IPS-18a (cell line): ENCODE measurements at regions not wholly inside any gene's neighbourhood (a gene's known extent, or its start where the extent isn't known, plus 50 kb on each side); places are given as distances from the start of the nearest gene placed in this dataset.

Experiments
- H3K27ac ChIP-seq: one replicate; pipeline ENCODE4 v1.5.1; 2013; ENCODE audit warnings: low read length
- H3K27me3 ChIP-seq: one replicate; pipeline ENCODE4 v1.6.1; 2013; ENCODE audit warnings: mild to moderate bottlenecking, low read length; ENCODE audit not compliant: control insufficient read depth, insufficient read depth
- H3K36me3 ChIP-seq: one replicate; pipeline ENCODE4 v1.6.1; 2013; ENCODE audit warnings: low read depth, low read length; ENCODE audit not compliant: control insufficient read depth
- H3K4me1 ChIP-seq: one replicate; pipeline ENCODE4 v1.6.1; 2013; ENCODE audit warnings: low read depth, low read length; ENCODE audit not compliant: control insufficient read depth
- H3K4me3 ChIP-seq: one replicate; pipeline ENCODE4 v1.5.1; 2013; ENCODE audit warnings: low read length
- H3K9ac ChIP-seq: one replicate; pipeline ENCODE4 v1.6.1; 2013; ENCODE audit warnings: mild to moderate bottlenecking, low read length, moderate library complexity
- H3K9me3 ChIP-seq: one replicate; pipeline ENCODE4 v1.6.1; 2013; ENCODE audit warnings: low read depth, low read length; ENCODE audit not compliant: control insufficient read depth

GRCh38 chr4:43348591-43348990, 456.1 kb downstream of the GRXCR1 start:
- no peaks in the 10 kb centered on the region for H3K4me1 ChIP-seq
- no peak overlapping the region for H3K27ac ChIP-seq
- no peaks in the 10 kb centered on the region for H3K27me3 ChIP-seq
- no peaks in the 10 kb centered on the region for H3K9me3 ChIP-seq
- H3K36me3 ChIP-seq: no peaks in the 10 kb centered on the region
- H3K4me3 ChIP-seq: no peak overlapping the region
- no peak overlapping the region for H3K9ac ChIP-seq

GRCh38 chr4:43351970-43352806, 459.7 kb downstream of the GRXCR1 start:
- Histone ChIP-seq H3K9ac (no peak overlapping the region), H3K27ac (no peak overlapping the region), H3K4me3 (no peak overlapping the region), H3K9me3 (no peaks in the 10 kb centered on the region), H3K36me3 (no peaks in the 10 kb centered on the region), H3K4me1 (no peaks in the 10 kb centered on the region), H3K27me3 (no peaks in the 10 kb centered on the region)

GRCh38 chr4:43352859-43353258, 460.3 kb downstream of the GRXCR1 start:
- H3K9ac ChIP-seq: no peak overlapping the region
- H3K4me3 ChIP-seq: no peak overlapping the region
- H3K9me3 ChIP-seq: no peaks in the 10 kb centered on the region
- no peaks in the 10 kb centered on the region for H3K27me3 ChIP-seq
- no peaks in the 10 kb centered on the region for H3K4me1 ChIP-seq
- no peak overlapping the region for H3K27ac ChIP-seq
- H3K36me3 ChIP-seq: no peaks in the 10 kb centered on the region

GRCh38 chr4:43353552-43353951, 461.0 kb downstream of the GRXCR1 start:
- Histone ChIP-seq H3K9me3 (no peaks in the 10 kb centered on the region), H3K4me1 (no peaks in the 10 kb centered on the region), H3K4me3 (no peak overlapping the region), H3K9ac (no peak overlapping the region), H3K36me3 (no peaks in the 10 kb centered on the region), H3K27me3 (no peaks in the 10 kb centered on the region), H3K27ac (no peak overlapping the region)

- Histone ChIP-seq H3K27ac (no peak overlapping the region), H3K27me3 (no peaks in the 10 kb centered on the region), H3K9ac (no peak overlapping the region), H3K4me1 (no peaks in the 10 kb centered on the region), H3K4me3 (no peak overlapping the region), H3K9me3 (no peaks in the 10 kb centered on the region), H3K36me3 (no peaks in the 10 kb centered on the region)
These were observed 464.3 kb downstream of the GRXCR1 start for GRCh38 chr4:43356786-43357185.

DNA sequence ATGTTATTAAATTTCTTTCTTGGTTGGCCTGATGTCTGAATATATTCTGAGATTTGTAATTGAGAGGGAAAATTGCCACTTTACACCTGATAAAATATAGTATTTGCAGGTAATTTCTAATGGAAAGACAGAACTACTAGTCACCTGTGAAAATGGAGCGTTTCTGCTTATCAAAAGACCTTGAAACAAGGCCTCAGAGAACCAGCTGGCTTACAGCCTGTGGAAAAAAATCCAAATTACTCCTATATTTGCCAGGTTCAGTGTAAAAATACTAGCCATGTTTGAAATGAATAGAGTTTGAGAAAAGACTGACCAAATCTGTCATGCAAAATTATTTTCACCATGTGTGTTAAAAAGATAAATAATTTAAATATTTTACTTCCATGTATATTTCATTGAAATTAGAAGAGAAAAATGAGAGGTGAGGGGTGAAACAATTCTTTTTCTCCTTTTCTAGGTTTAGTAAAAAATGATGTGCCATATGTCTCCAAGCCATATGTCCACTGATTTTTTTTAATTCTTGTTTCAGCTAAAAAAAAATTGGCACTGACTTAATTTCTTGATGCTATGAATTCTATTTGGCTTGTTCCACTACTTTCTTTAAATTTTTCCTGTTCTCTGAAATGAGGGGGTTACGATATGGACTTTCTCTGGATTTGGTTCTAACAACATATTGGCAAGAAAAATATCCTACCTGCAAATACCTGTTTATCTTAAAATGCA, 464.9 kb downstream of the GRXCR1 start:
- no peaks in the 10 kb centered on the region for H3K9me3 ChIP-seq
- no peak overlapping the region for H3K9ac ChIP-seq
- H3K4me1 ChIP-seq: no peaks in the 10 kb centered on the region
- no peaks in the 10 kb centered on the region for H3K36me3 ChIP-seq
- H3K27ac ChIP-seq: no peak overlapping the region
- no peak overlapping the region for H3K4me3 ChIP-seq
- no peaks in the 10 kb centered on the region for H3K27me3 ChIP-seq

DNA sequence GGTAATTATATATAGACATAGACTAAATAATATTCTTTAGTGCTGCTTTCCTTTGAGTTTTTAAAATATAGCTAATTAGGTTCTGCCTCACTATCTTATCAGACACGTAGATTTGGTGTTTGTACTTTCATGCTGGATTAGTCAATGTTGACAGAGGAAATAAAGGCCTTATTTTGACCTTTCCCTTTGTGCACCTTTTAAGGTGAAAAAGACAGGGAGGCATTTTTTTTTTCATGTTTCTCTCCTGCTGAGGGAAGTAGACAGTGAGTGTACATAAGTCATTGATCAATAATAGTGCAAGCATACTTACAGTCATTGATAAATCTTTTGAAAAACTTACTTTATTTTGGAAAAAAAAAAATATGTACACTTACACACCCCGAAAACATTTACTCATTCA, 467.8 kb downstream of the GRXCR1 start:
- no peaks in the 10 kb centered on the region for H3K9me3 ChIP-seq
- H3K36me3 ChIP-seq: no peaks in the 10 kb centered on the region
- no peak overlapping the region for H3K9ac ChIP-seq
- H3K27ac ChIP-seq: no peak overlapping the region
- no peaks in the 10 kb centered on the region for H3K27me3 ChIP-seq
- no peaks in the 10 kb centered on the region for H3K4me1 ChIP-seq
- H3K4me3 ChIP-seq: no peak overlapping the region

DNA sequence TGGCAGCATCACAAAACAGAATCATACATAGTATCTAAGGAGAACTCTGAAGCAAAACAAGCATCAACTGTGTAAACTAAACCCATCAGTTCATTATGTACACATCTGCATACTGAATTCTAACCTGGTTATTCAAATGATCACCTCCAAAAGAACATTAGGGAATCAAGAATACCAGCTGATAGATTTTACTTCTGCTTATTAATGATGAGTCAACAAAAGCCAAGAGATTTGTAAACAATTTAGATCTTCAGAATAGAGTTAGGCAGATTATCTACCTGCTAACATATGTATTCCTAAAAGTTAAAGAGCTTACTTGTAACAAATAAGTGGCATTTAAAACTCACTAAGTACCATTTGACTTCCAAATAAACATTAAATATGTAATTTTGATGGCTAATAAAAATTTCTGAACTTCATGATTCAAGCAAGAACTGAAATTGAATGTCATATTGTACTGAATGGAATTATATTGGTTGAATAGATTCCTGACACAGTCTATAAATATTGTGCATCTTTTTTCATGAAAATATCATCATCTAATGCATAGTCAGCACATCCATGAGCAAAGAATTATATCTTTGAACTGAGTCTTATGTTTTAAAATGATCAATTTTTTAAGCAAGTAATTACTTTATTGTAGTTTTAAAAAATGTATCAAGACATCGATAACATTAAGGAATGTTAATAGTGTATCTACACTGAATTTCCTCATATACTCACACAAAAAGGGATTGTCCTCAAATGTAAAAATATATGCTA, 470.5 kb downstream of the GRXCR1 start:
- Histone ChIP-seq H3K36me3 (no peaks in the 10 kb centered on the region), H3K9me3 (no peaks in the 10 kb centered on the region), H3K4me3 (no peak overlapping the region), H3K9ac (no peak overlapping the region), H3K27ac (no peak overlapping the region), H3K4me1 (no peaks in the 10 kb centered on the region), H3K27me3 (no peaks in the 10 kb centered on the region)

- H3K4me3 ChIP-seq: no peak overlapping the region
- H3K27me3 ChIP-seq: no peaks in the 10 kb centered on the region
- no peaks in the 10 kb centered on the region for H3K4me1 ChIP-seq
- no peak overlapping the region for H3K27ac ChIP-seq
- H3K9ac ChIP-seq: no peak overlapping the region
- no peaks in the 10 kb centered on the region for H3K9me3 ChIP-seq
- H3K36me3 ChIP-seq: no peaks in the 10 kb centered on the region
These were observed 476.6 kb downstream of the GRXCR1 start for GRCh38 chr4:43369036-43369594.

- Histone ChIP-seq H3K36me3 (no peaks in the 10 kb centered on the region), H3K4me3 (no peak overlapping the region), H3K9me3 (no peaks in the 10 kb centered on the region), H3K27ac (no peak overlapping the region), H3K27me3 (no peaks in the 10 kb centered on the region), H3K4me1 (no peaks in the 10 kb centered on the region), H3K9ac (no peak overlapping the region)
These were observed 480.7 kb downstream of the GRXCR1 start for GRCh38 chr4:43373201-43373600.

DNA sequence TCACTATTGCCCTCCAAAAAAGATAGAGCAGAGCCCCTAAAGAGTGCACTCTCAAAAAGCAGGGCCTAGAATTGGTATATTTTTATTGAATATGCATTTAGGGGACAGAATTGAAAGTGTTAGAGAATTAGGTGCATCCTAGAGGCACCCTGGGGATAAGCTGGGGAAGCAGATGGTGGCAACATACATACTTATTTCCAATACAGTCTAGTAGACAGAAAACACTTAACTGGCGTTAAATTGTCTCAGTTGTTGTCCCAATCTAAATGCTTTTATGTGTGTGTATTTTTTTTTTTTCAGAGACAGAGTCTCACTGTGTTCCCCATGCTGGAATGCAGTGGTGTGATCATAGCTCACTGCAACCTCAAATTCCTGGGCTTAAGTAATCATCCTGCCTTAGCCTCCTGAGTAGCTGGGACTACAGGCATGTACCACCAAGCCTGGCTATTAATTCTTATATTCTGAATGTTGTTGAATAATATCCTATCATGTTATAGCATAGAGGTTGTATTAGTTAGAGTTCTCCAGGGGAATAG, 481.8 kb downstream of the GRXCR1 start:
- Histone ChIP-seq H3K4me1 (no peaks in the 10 kb centered on the region), H3K9ac (no peak overlapping the region), H3K27ac (no peak overlapping the region), H3K4me3 (no peak overlapping the region), H3K9me3 (no peaks in the 10 kb centered on the region), H3K36me3 (no peaks in the 10 kb centered on the region), H3K27me3 (no peaks in the 10 kb centered on the region)
